ENCODE measurements at regions not wholly inside any gene's neighbourhood (a gene's known extent, or its start where the extent isn't known, plus 50 kb on each side); places are given as distances from the start of the nearest gene placed in this dataset.

- TF ChIP-seq EZH2phosphoT487 (IDR thresholded peaks at IDR 0.05; ENCODE audit: borderline replicate concordance, low read length) (no peak), CTCF (IDR thresholded peaks at IDR 0.05; ENCODE audit: low read depth, low read length, poor library complexity, severe bottlenecking) (no peak)
Observed at GRCh38 chr5:30662373-30662772, 531.1 kb upstream of the CDH6 start.
